ENCODE measurements at regions not wholly inside any gene's neighbourhood (a gene's known extent, or its start where the extent isn't known, plus 50 kb on each side); places are given as distances from the start of the nearest gene placed in this dataset.
A peak's percentile ranks its signal among the peaks of the same experiment; 100 is the strongest.

- DNase-seq = peak; percentile 65 to 87
- H3K4me3 ChIP-seq (ENCODE audit: low read depth, low read length) = no peak overlapping the region
- no peak overlapping the region for H2BK12ac ChIP-seq (ENCODE audit: low read length)
- H2BK5ac ChIP-seq (ENCODE audit: low read depth, low read length, poor library complexity) = no peak overlapping the region
- no peak overlapping the region for H3K14ac ChIP-seq (ENCODE audit: low read length)
- peaks cover 6% of the 10 kb centered on the region for H3K79me1 ChIP-seq (ENCODE audit: low read length)
- H3K18ac ChIP-seq (ENCODE audit: low read length) = no peak overlapping the region
- H3K4me2 ChIP-seq (ENCODE audit: low read length) = no peak overlapping the region
- H3K36me3 ChIP-seq (ENCODE audit: control insufficient read depth in 1 of 2, insufficient read depth in 2 of 2, low read length in 2 of 2) = no peaks in the 10 kb centered on the region
- no peak overlapping the region for H4K8ac ChIP-seq (ENCODE audit: low read depth, low read length)
- WGBS (ENCODE audit: extremely low coverage, insufficient coverage, insufficient read length) = no CpG with 5 or more reads among the region's 1 CpG
- H4K12ac ChIP-seq (ENCODE audit: low read depth, low read length) = no peak overlapping the region
- H3K79me2 ChIP-seq (ENCODE audit: control insufficient read depth, insufficient read depth, low read length, poor library complexity) = no peaks in the 10 kb centered on the region
- H3K4ac ChIP-seq (ENCODE audit: low read depth, low read length) = no peak overlapping the region
- no peak overlapping the region for H2BK120ac ChIP-seq (ENCODE audit: insufficient read depth, low read length, poor library complexity)
- H3K9me3 ChIP-seq (ENCODE audit: insufficient read depth, low read depth, low read length) = no peaks in the 10 kb centered on the region
- H2AFZ ChIP-seq (ENCODE audit: insufficient read depth, low read length, poor library complexity) = no peak overlapping the region
- no peak overlapping the region for H2AK5ac ChIP-seq (ENCODE audit: low read length)
- H3K27ac ChIP-seq (ENCODE audit: low read depth, low read length) = no peak overlapping the region
- peaks cover 0 to 6% of the 10 kb centered on the region in 2 experiments for H3K4me1 ChIP-seq (ENCODE audit: control insufficient read depth in 1 of 2, insufficient read depth in 2 of 2, low read length in 2 of 2)
- no peak overlapping the region for H3K9ac ChIP-seq (ENCODE audit: low read length)
- no peaks in the 10 kb centered on the region for H3K27me3 ChIP-seq (ENCODE audit: insufficient read depth, low read length)
- no peak overlapping the region for H4K91ac ChIP-seq (ENCODE audit: low read depth, low read length)
- H3K23ac ChIP-seq (ENCODE audit: low read length) = no peak overlapping the region
Measured at GRCh38 chr2:142581491-142581890, 296.0 kb upstream of the KYNU start.

GRCh38 chr2:142580691-142581090, 296.8 kb upstream of the KYNU start:
- Histone ChIP-seq H3K18ac (ENCODE audit: low read length) (no peak overlapping the region), H3K79me2 (ENCODE audit: control insufficient read depth, insufficient read depth, low read length, poor library complexity) (no peaks in the 10 kb centered on the region), H3K4me1 (ENCODE audit: control insufficient read depth in 1 of 2, insufficient read depth in 2 of 2, low read length in 2 of 2) (peaks cover 0 to 3% of the 10 kb centered on the region in 2 experiments), H3K9ac (ENCODE audit: low read length) (no peak overlapping the region), H3K14ac (ENCODE audit: low read length) (no peak overlapping the region), H3K27me3 (ENCODE audit: insufficient read depth, low read length) (no peaks in the 10 kb centered on the region), H3K4ac (ENCODE audit: low read depth, low read length) (no peak overlapping the region), H3K27ac (ENCODE audit: low read depth, low read length) (no peak overlapping the region), H2BK12ac (ENCODE audit: low read length) (no peak overlapping the region), H4K91ac (ENCODE audit: low read depth, low read length) (no peak overlapping the region), H2AK5ac (ENCODE audit: low read length) (no peak overlapping the region), H2BK5ac (ENCODE audit: low read depth, low read length, poor library complexity) (no peak overlapping the region), H2BK120ac (ENCODE audit: insufficient read depth, low read length, poor library complexity) (no peak overlapping the region), H3K9me3 (ENCODE audit: insufficient read depth, low read depth, low read length) (no peaks in the 10 kb centered on the region), H3K36me3 (ENCODE audit: control insufficient read depth in 1 of 2, insufficient read depth in 2 of 2, low read length in 2 of 2) (no peaks in the 10 kb centered on the region), H4K8ac (ENCODE audit: low read depth, low read length) (no peak overlapping the region), H3K4me3 (ENCODE audit: low read depth, low read length) (no peak overlapping the region), H3K4me2 (ENCODE audit: low read length) (no peak overlapping the region), H2AFZ (ENCODE audit: insufficient read depth, low read length, poor library complexity) (no peak overlapping the region), H3K79me1 (ENCODE audit: low read length) (peaks cover 3% of the 10 kb centered on the region), H4K12ac (ENCODE audit: low read depth, low read length) (no peak overlapping the region), H3K23ac (ENCODE audit: low read length) (no peak overlapping the region)
- peak; percentile 83 to 93 for DNase-seq
- no CpG with 5 or more reads among the region's 5 CpGs for WGBS (ENCODE audit: extremely low coverage, insufficient coverage, insufficient read length)

GRCh38 chr2:142575561-142575960, 301.9 kb upstream of the KYNU start:
- Histone ChIP-seq H2AFZ (ENCODE audit: insufficient read depth, low read length, poor library complexity) (no peak overlapping the region), H2AK5ac (ENCODE audit: low read length) (no peak overlapping the region), H3K79me1 (ENCODE audit: low read length) (no peaks in the 10 kb centered on the region), H3K4me3 (ENCODE audit: low read depth, low read length) (no peak overlapping the region), H3K14ac (ENCODE audit: low read length) (no peak overlapping the region), H3K9ac (ENCODE audit: low read length) (no peak overlapping the region), H3K18ac (ENCODE audit: low read length) (no peak overlapping the region), H3K27me3 (ENCODE audit: insufficient read depth, low read length) (no peaks in the 10 kb centered on the region), H2BK5ac (ENCODE audit: low read depth, low read length, poor library complexity) (no peak overlapping the region), H3K4me1 (ENCODE audit: control insufficient read depth in 1 of 2, insufficient read depth in 2 of 2, low read length in 2 of 2) (no peaks in the 10 kb centered on the region), H2BK120ac (ENCODE audit: insufficient read depth, low read length, poor library complexity) (no peak overlapping the region), H3K9me3 (ENCODE audit: insufficient read depth, low read depth, low read length) (no peaks in the 10 kb centered on the region), H2BK12ac (ENCODE audit: low read length) (no peak overlapping the region), H3K27ac (ENCODE audit: low read depth, low read length) (no peak overlapping the region), H3K23ac (ENCODE audit: low read length) (no peak overlapping the region), H3K79me2 (ENCODE audit: control insufficient read depth, insufficient read depth, low read length, poor library complexity) (no peaks in the 10 kb centered on the region), H4K91ac (ENCODE audit: low read depth, low read length) (no peak overlapping the region), H3K36me3 (ENCODE audit: control insufficient read depth in 1 of 2, insufficient read depth in 2 of 2, low read length in 2 of 2) (no peaks in the 10 kb centered on the region), H3K4ac (ENCODE audit: low read depth, low read length) (no peak overlapping the region), H3K4me2 (ENCODE audit: low read length) (no peak overlapping the region), H4K8ac (ENCODE audit: low read depth, low read length) (no peak overlapping the region), H4K12ac (ENCODE audit: low read depth, low read length) (no peak overlapping the region)
- no CpG with 5 or more reads among the region's 1 CpG for WGBS (ENCODE audit: extremely low coverage, insufficient coverage, insufficient read length)
- no peak for DNase-seq

- Histone ChIP-seq H3K27ac (ENCODE audit: low read depth, low read length) (no peak overlapping the region), H3K4me3 (ENCODE audit: low read depth, low read length) (no peak overlapping the region), H3K4me1 (ENCODE audit: control insufficient read depth in 1 of 2, insufficient read depth in 2 of 2, low read length in 2 of 2) (no peaks in the 10 kb centered on the region), H3K9me3 (ENCODE audit: insufficient read depth, low read depth, low read length) (no peaks in the 10 kb centered on the region), H3K23ac (ENCODE audit: low read length) (no peak overlapping the region), H3K14ac (ENCODE audit: low read length) (no peak overlapping the region), H4K12ac (ENCODE audit: low read depth, low read length) (no peak overlapping the region), H3K79me2 (ENCODE audit: control insufficient read depth, insufficient read depth, low read length, poor library complexity) (no peaks in the 10 kb centered on the region), H3K9ac (ENCODE audit: low read length) (no peak overlapping the region), H3K79me1 (ENCODE audit: low read length) (no peaks in the 10 kb centered on the region), H4K91ac (ENCODE audit: low read depth, low read length) (no peak overlapping the region), H2BK5ac (ENCODE audit: low read depth, low read length, poor library complexity) (no peak overlapping the region), H2BK12ac (ENCODE audit: low read length) (no peak overlapping the region), H2AK5ac (ENCODE audit: low read length) (no peak overlapping the region), H2AFZ (ENCODE audit: insufficient read depth, low read length, poor library complexity) (no peak overlapping the region), H3K27me3 (ENCODE audit: insufficient read depth, low read length) (no peaks in the 10 kb centered on the region), H4K8ac (ENCODE audit: low read depth, low read length) (no peak overlapping the region), H2BK120ac (ENCODE audit: insufficient read depth, low read length, poor library complexity) (no peak overlapping the region), H3K36me3 (ENCODE audit: control insufficient read depth in 1 of 2, insufficient read depth in 2 of 2, low read length in 2 of 2) (no peaks in the 10 kb centered on the region), H3K4me2 (ENCODE audit: low read length) (no peak overlapping the region), H3K4ac (ENCODE audit: low read depth, low read length) (no peak overlapping the region), H3K18ac (ENCODE audit: low read length) (no peak overlapping the region)
- no peak for DNase-seq
Measured at GRCh38 chr2:142574388-142574787, 303.1 kb upstream of the KYNU start.

Data from trophoblast cell (in vitro differentiated cells and primary cell).